ENCODE measurements at regions not wholly inside any gene's neighbourhood (a gene's known extent, or its start where the extent isn't known, plus 50 kb on each side); places are given as distances from the start of the nearest gene placed in this dataset.
"Not testable (repeated sequence)": the region's sequence is repeated elsewhere in the genome, so short reads cannot be mapped to it uniquely, and the experiment has no call there.

GRCh38 chr4:120005527-120005926 is 61.1 kb downstream of the MAD2L1 start:
- Histone ChIP-seq H3K9ac (ENCODE audit: low read depth, low read length) (no peak overlapping the region), H3K27me3 (ENCODE audit: insufficient read depth, low read length) (no peaks in the 10 kb centered on the region), H3K36me3 (ENCODE audit: insufficient read depth, low read depth, low read length) (peaks cover 29% of the 10 kb centered on the region), H3K4me1 (ENCODE audit: insufficient read depth, low read length) (no peaks in the 10 kb centered on the region), H3K9me3 (ENCODE audit: insufficient read depth, low read depth, low read length) (peaks cover 18% of the 10 kb centered on the region; the same call in 1 of the 2 replicates), H3K27ac (ENCODE audit: low read length) (no peak overlapping the region), H3K4me3 (ENCODE audit: low read length) (no peak overlapping the region)

DNA sequence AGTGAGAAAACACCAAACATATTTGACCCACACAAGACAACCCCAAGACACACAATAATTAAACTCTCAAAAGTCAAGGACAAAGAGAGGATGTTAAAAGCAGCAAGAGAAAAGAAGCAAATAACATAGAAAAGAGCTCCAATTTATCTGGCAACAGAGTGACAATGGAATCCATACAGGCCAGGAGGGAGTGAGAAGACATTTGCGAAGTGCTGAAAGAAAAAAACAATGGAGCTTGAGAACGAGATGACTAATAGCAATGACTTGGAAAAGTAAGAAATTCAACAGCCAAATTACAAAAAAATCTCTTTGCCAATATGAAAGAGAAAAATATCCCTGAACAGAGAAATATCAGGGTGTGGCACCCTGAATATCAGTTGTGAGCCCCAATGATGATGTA is 61.6 kb downstream of the MAD2L1 start:
- H3K4me3 ChIP-seq (ENCODE audit: low read length): no peak overlapping the region
- H3K27ac ChIP-seq (ENCODE audit: low read length): no peak overlapping the region
- no peak overlapping the region for H3K9ac ChIP-seq (ENCODE audit: low read depth, low read length)

DNA sequence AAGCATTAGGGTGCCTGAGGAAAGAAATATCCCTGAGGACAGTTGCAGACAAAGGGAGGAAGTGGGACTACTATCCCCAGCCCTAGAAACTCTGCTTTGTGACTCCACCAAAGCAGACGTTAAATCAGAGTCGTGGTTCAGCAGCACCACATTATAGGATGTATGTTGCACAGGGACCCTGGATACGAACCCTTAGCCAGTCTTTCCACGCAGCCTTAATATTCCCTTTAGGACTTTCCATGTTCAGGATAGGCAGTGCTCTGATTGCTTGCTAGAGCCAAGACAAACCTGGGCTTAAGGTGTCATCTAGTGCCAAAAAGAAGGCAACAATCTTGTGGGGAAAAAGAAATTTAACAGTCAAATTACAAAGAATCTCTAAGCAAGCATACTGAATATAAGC is 62.6 kb downstream of the MAD2L1 start:
- Histone ChIP-seq H3K4me1 (ENCODE audit: insufficient read depth, low read length) (no peaks in the 10 kb centered on the region), H3K27ac (ENCODE audit: low read length) (no peak overlapping the region), H3K27me3 (ENCODE audit: insufficient read depth, low read length) (no peaks in the 10 kb centered on the region), H3K4me3 (ENCODE audit: low read length) (no peak overlapping the region), H3K9ac (ENCODE audit: low read depth, low read length) (no peak overlapping the region), H3K36me3 (ENCODE audit: insufficient read depth, low read depth, low read length) (peaks cover 40% of the 10 kb centered on the region), H3K9me3 (ENCODE audit: insufficient read depth, low read depth, low read length) (peaks cover 18% of the 10 kb centered on the region; the same call in 1 of the 2 replicates)

More for the DNA sequence above, 61.6 kb downstream of the MAD2L1 start:
- Histone ChIP-seq H3K36me3 (ENCODE audit: insufficient read depth, low read depth, low read length) (peaks cover 34% of the 10 kb centered on the region), H3K4me1 (ENCODE audit: insufficient read depth, low read length) (no peaks in the 10 kb centered on the region), H3K27me3 (ENCODE audit: insufficient read depth, low read length) (no peaks in the 10 kb centered on the region), H3K9me3 (ENCODE audit: insufficient read depth, low read depth, low read length) (peaks cover 18% of the 10 kb centered on the region; the same call in 1 of the 2 replicates)

DNA sequence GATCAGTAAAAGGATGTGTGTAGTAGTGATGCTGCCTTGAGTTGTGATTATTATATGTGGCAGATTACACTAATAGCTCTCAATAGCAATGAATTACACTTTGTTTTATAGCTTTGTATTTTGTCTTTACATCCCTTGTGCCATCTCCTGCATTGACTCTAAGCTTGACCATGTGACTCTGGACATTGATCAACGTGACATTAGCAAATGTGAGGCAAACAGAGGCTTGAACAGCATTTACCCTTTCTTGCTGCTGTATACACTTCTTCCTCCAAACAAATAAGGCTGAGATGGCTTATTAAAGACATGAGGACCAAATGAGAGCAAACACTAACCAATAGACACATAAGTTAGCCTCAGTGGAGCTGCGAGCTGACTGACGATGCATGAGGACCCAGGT is 63.5 kb downstream of the MAD2L1 start:
- H3K9me3 ChIP-seq (ENCODE audit: insufficient read depth, low read depth, low read length): peaks cover 16% of the 10 kb centered on the region; the same call in 1 of the 2 replicates
- no peak overlapping the region for H3K27ac ChIP-seq (ENCODE audit: low read length)
- H3K9ac ChIP-seq (ENCODE audit: low read depth, low read length): no peak overlapping the region
- no peaks in the 10 kb centered on the region for H3K27me3 ChIP-seq (ENCODE audit: insufficient read depth, low read length)
- no peaks in the 10 kb centered on the region for H3K4me1 ChIP-seq (ENCODE audit: insufficient read depth, low read length)
- H3K4me3 ChIP-seq (ENCODE audit: low read length): no peak overlapping the region
- H3K36me3 ChIP-seq (ENCODE audit: insufficient read depth, low read depth, low read length): peaks cover 40% of the 10 kb centered on the region

DNA sequence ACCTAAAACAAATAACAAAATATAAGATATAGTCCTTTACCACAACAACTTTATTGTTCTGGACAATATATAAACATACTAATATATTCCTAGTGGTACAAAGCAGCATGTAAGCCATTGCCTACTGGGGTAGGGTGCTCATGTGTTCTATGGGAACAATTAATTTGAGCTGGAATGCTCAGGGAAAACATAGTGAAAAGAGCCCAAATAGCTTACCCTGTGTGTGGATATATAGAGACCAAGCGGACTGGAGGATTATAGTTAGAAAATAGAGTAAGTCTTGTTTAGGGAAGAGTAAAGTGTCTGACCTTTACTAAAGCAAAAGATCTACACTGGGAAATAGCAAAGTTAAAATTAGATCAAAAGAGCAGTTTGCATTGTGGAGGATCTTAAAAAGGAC is 64.8 kb downstream of the MAD2L1 start:
- Histone ChIP-seq H3K27me3 (ENCODE audit: insufficient read depth, low read length) (no peaks in the 10 kb centered on the region), H3K9ac (ENCODE audit: low read depth, low read length) (no peak overlapping the region), H3K4me3 (ENCODE audit: low read length) (no peak overlapping the region), H3K4me1 (ENCODE audit: insufficient read depth, low read length) (no peaks in the 10 kb centered on the region), H3K27ac (ENCODE audit: low read length) (no peak overlapping the region), H3K9me3 (ENCODE audit: insufficient read depth, low read depth, low read length) (peaks cover 16% of the 10 kb centered on the region; the same call in 1 of the 2 replicates), H3K36me3 (ENCODE audit: insufficient read depth, low read depth, low read length) (peaks cover 40% of the 10 kb centered on the region)

DNA sequence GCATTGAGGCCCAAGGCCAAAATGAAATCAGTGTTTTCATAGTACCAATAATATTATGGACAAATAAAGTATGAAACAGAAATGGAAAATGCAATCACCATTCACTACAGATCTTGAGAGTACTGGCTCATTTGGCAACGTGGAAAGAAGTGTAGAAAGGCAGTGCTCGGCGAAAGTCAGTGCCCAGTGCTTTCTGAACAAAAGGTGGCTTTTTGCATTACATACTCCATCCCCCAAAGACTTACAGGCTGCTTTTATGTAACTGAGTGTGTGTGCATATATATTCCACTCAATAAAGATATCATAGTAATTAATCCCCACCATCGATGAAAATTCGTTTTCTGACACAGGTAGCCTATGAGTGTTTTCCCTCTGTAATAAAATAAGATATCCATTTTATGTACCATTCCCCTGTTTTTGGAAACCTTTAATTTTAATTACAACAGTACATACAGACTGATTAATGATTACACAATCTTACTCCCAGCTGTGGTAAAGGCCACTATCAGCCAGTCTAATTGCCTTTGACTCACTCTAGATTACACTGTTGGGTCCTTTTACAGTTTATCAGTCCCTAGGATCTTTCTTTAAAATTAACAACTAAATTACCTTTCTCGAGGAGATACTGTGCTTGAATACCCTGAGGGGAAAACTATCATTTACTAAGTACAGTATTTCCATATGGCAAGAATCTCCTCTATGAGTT is 65.9 kb downstream of the MAD2L1 start:
- H3K9ac ChIP-seq (ENCODE audit: low read depth, low read length): no peak overlapping the region
- no peak overlapping the region for H3K27ac ChIP-seq (ENCODE audit: low read length)
- no peaks in the 10 kb centered on the region for H3K27me3 ChIP-seq (ENCODE audit: insufficient read depth, low read length)
- peaks cover 40% of the 10 kb centered on the region for H3K36me3 ChIP-seq (ENCODE audit: insufficient read depth, low read depth, low read length)
- no peak overlapping the region for H3K4me3 ChIP-seq (ENCODE audit: low read length)
- no peaks in the 10 kb centered on the region for H3K4me1 ChIP-seq (ENCODE audit: insufficient read depth, low read length)
- H3K9me3 ChIP-seq (ENCODE audit: insufficient read depth, low read depth, low read length): peaks cover 14% of the 10 kb centered on the region; the same call in 1 of the 2 replicates

DNA sequence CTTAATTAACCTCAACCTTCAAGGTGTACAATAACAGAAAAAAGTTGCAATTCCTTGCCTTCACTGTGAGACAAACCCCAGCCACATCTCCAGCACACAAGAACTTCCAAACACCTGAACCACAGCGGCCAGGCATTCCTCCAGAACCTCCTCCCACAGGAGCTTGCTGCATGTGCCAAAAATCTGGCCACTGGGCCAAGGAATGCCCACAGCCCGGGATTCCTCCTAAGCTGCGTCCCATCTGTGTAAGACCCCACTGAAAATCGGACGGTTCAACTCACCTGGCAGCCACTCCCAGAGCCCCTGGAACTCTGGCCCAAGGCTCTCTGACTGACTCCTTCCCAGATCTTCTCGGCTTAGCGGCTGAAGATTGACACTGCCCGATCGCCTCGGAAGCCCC is 70.6 kb downstream of the MAD2L1 start:
- Histone ChIP-seq H3K4me3 (ENCODE audit: low read length) (peak overlapping the region; percentile 43; the same call in 1 of the 2 replicates), H3K36me3 (ENCODE audit: insufficient read depth, low read depth, low read length) (peaks cover 16% of the 10 kb centered on the region)
- H3K27ac ChIP-seq (ENCODE audit: low read length); H3K9me3 ChIP-seq (ENCODE audit: insufficient read depth, low read depth, low read length); H3K27me3 ChIP-seq (ENCODE audit: insufficient read depth, low read length); H3K9ac ChIP-seq (ENCODE audit: low read depth, low read length); H3K4me1 ChIP-seq (ENCODE audit: insufficient read depth, low read length): not testable (repeated sequence)

GRCh38 chr4:119984996-119985395 is 81.7 kb downstream of the MAD2L1 start:
- Histone ChIP-seq H3K9ac (ENCODE audit: low read depth, low read length) (no peak overlapping the region), H3K4me3 (ENCODE audit: low read length) (no peak overlapping the region), H3K27me3 (ENCODE audit: insufficient read depth, low read length) (no peaks in the 10 kb centered on the region), H3K9me3 (ENCODE audit: insufficient read depth, low read depth, low read length) (no peaks in the 10 kb centered on the region), H3K4me1 (ENCODE audit: insufficient read depth, low read length) (no peaks in the 10 kb centered on the region), H3K27ac (ENCODE audit: low read length) (no peak overlapping the region), H3K36me3 (ENCODE audit: insufficient read depth, low read depth, low read length) (no peaks in the 10 kb centered on the region)

GRCh38 chr4:119982756-119983155 is 83.9 kb downstream of the MAD2L1 start:
- Histone ChIP-seq H3K27me3 (ENCODE audit: insufficient read depth, low read length) (no peaks in the 10 kb centered on the region), H3K36me3 (ENCODE audit: insufficient read depth, low read depth, low read length) (no peaks in the 10 kb centered on the region)

DNA sequence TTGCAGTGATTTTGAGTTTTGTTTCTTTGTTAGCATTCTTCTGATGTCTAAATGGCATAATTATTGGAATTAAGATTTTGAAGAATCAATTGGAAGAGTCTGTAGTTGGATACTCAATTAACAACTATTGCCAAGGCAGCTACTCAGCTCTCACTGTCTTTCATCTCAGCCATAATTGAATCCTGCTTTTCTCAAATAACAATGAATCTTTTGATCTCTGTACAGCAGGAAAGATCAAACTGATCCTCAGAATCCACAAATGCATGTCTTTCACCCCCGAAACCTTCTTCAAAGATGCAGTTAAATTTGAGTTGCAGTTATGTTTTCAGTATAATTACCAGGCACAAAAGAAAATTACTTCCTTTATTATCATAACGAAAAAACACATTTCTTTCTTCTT is 86.2 kb downstream of the MAD2L1 start:
- H3K27ac ChIP-seq (ENCODE audit: low read length): no peak overlapping the region
- no peaks in the 10 kb centered on the region for H3K27me3 ChIP-seq (ENCODE audit: insufficient read depth, low read length)
- no peaks in the 10 kb centered on the region for H3K9me3 ChIP-seq (ENCODE audit: insufficient read depth, low read depth, low read length)
- H3K36me3 ChIP-seq (ENCODE audit: insufficient read depth, low read depth, low read length): no peaks in the 10 kb centered on the region
- no peak overlapping the region for H3K4me3 ChIP-seq (ENCODE audit: low read length)
- H3K4me1 ChIP-seq (ENCODE audit: insufficient read depth, low read length): no peaks in the 10 kb centered on the region
- no peak overlapping the region for H3K9ac ChIP-seq (ENCODE audit: low read depth, low read length)

More at GRCh38 chr4:119982756-119983155, 83.9 kb downstream of the MAD2L1 start:
- Histone ChIP-seq H3K9me3 (ENCODE audit: insufficient read depth, low read depth, low read length) (no peaks in the 10 kb centered on the region), H3K9ac (ENCODE audit: low read depth, low read length) (no peak overlapping the region), H3K27ac (ENCODE audit: low read length) (no peak overlapping the region), H3K4me3 (ENCODE audit: low read length) (no peak overlapping the region), H3K4me1 (ENCODE audit: insufficient read depth, low read length) (no peaks in the 10 kb centered on the region)

DNA sequence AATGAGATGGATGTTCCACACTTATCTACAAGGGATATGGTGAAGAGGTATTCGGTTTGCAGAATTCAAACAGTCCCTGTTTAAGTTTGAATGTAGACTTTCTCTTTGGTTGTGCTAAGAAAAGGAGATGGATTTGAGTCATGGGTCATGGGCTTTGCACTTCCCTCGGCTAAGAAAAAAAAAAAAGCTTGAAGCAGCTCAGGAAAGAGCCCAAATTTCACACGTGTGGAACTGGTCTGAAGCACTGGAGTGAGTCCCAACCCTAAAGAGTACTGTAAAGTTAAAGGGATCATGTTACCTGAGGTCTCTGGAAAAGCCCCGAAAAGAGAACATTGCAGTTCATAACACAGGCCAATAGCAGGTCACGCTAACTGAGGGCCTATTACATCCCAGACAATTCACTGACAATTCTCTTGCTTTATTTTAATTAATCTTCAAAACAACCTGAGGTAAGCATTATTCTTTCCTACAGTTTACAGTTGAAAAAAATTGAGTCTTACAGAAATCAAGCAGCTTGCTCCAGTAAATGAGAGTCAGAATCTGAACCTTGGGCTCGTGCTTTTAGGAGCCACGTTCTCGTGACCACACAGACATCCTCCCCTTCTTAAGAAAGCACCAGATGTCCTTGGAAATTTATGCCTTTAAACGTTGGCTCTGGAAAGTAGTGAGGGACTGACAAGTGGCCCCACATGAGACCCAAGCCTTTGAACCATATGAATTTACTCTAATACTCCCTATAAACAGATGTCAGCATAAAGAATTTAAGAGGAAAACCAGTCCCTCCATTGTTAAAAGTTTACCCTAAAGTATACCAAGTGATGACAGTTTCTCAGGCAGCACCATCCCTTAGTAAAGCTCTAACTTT is 89.3 kb downstream of the MAD2L1 start:
- Histone ChIP-seq H3K27me3 (ENCODE audit: insufficient read depth, low read length) (no peaks in the 10 kb centered on the region), H3K4me3 (ENCODE audit: low read length) (no peak overlapping the region), H3K9me3 (ENCODE audit: insufficient read depth, low read depth, low read length) (no peaks in the 10 kb centered on the region), H3K9ac (ENCODE audit: low read depth, low read length) (no peak overlapping the region), H3K36me3 (ENCODE audit: insufficient read depth, low read depth, low read length) (no peaks in the 10 kb centered on the region), H3K4me1 (ENCODE audit: insufficient read depth, low read length) (no peaks in the 10 kb centered on the region), H3K27ac (ENCODE audit: low read length) (no peak overlapping the region)

Data from iPS-20b (cell line).